Nephron (organoid): ENCODE measurements at regions not wholly inside any gene's neighbourhood (a gene's known extent, or its start where the extent isn't known, plus 50 kb on each side); places are given as distances from the start of the nearest gene placed in this dataset.
A peak's percentile ranks its signal among the peaks of the same experiment; 100 is the strongest.

Experiments used
- H3K27ac Mint-ChIP-seq, 3 experiments: 2 replicates each; pipeline ENCODE4 v1.8.0; 2020; ENCODE audit warnings: mixed read lengths in 3 of 3, mild to moderate bottlenecking in 2 of 3, moderate library complexity in 1 of 3
- H3K27me3 Mint-ChIP-seq: 2 replicates; pipeline ENCODE4 v1.8.0; 2021; ENCODE audit warnings: low read depth, mild to moderate bottlenecking, moderate library complexity, mixed read lengths
- H3K36me3 Mint-ChIP-seq: 2 replicates; pipeline ENCODE4 v1.8.0; 2020; ENCODE audit warnings: low read depth, mixed read lengths
- H3K4me1 Mint-ChIP-seq: 2 replicates; pipeline ENCODE4 v1.8.0; 2020; ENCODE audit warnings: mixed read lengths
- H3K4me3 Mint-ChIP-seq, 3 experiments: 2 replicates each; pipeline ENCODE4 v1.8.0; 2020; ENCODE audit warnings: mild to moderate bottlenecking in 3 of 3, mixed read lengths in 3 of 3, moderate library complexity in 2 of 3
- H3K9me3 Mint-ChIP-seq: 2 replicates; pipeline ENCODE4 v1.8.0; 2020; ENCODE audit warnings: mixed read lengths
- CTCF ChIP-seq, 3 experiments: fragments of 200-600 bp; sonication (generic); IDR thresholded peaks; one replicate each; pipeline ENCODE4 v1.5.0; 2021; ENCODE audit warnings: antibody characterized with exemption in 3 of 3; ENCODE audit not compliant: unreplicated experiment in 3 of 3

GRCh38 chr14:40713387-40713786, 893.3 kb upstream of the LRFN5 start:
- Mint-ChIP-seq H3K9me3 (peaks cover 35% of the 10 kb centered on the region), H3K4me3 (no peak overlapping the region)

GRCh38 chr14:40697231-40697630, 909.4 kb upstream of the LRFN5 start:
- H3K27ac Mint-ChIP-seq: peak overlapping the region in 1 of 3 experiments; percentile 26

More at GRCh38 chr14:40713387-40713786, 893.3 kb upstream of the LRFN5 start:
- TF ChIP-seq CTCF (IDR thresholded peaks at IDR 0.05; ENCODE audit: unreplicated experiment in 3 of 3): no peak
- Mint-ChIP-seq H3K36me3 (no peaks in the 10 kb centered on the region), H3K27ac (no peak overlapping the region), H3K4me1 (no peaks in the 10 kb centered on the region), H3K27me3 (no peaks in the 10 kb centered on the region)

GRCh38 chr14:40694023-40694422, 912.7 kb upstream of the LRFN5 start:
- Mint-ChIP-seq H3K36me3 (no peaks in the 10 kb centered on the region), H3K4me1 (no peaks in the 10 kb centered on the region), H3K4me3 (no peak overlapping the region), H3K27ac (no peak overlapping the region), H3K9me3 (no peaks in the 10 kb centered on the region), H3K27me3 (no peaks in the 10 kb centered on the region)
- no peak for TF ChIP-seq CTCF (IDR thresholded peaks at IDR 0.05; ENCODE audit: unreplicated experiment in 3 of 3)

More at GRCh38 chr14:40697231-40697630, 909.4 kb upstream of the LRFN5 start:
- TF ChIP-seq CTCF (IDR thresholded peaks at IDR 0.05; ENCODE audit: unreplicated experiment in 3 of 3): no peak
- no peaks in the 10 kb centered on the region for H3K4me1 Mint-ChIP-seq
- H3K9me3 Mint-ChIP-seq: no peaks in the 10 kb centered on the region
- H3K36me3 Mint-ChIP-seq: no peaks in the 10 kb centered on the region
- no peak overlapping the region for H3K4me3 Mint-ChIP-seq
- H3K27me3 Mint-ChIP-seq: no peaks in the 10 kb centered on the region

- no peaks in the 10 kb centered on the region for H3K36me3 Mint-ChIP-seq
- no peaks in the 10 kb centered on the region for H3K9me3 Mint-ChIP-seq
- no peak overlapping the region for H3K27ac Mint-ChIP-seq
- no peaks in the 10 kb centered on the region for H3K27me3 Mint-ChIP-seq
- no peaks in the 10 kb centered on the region for H3K4me1 Mint-ChIP-seq
- TF ChIP-seq CTCF (IDR thresholded peaks at IDR 0.05; ENCODE audit: unreplicated experiment in 3 of 3): no peak
- no peak overlapping the region for H3K4me3 Mint-ChIP-seq
Observed at GRCh38 chr14:40691066-40691465, 915.6 kb upstream of the LRFN5 start.

GRCh38 chr14:40685764-40686163, 920.9 kb upstream of the LRFN5 start:
- no peak overlapping the region for H3K27ac Mint-ChIP-seq

More at GRCh38 chr14:40685764-40686163, 920.9 kb upstream of the LRFN5 start:
- no peak for TF ChIP-seq CTCF (IDR thresholded peaks at IDR 0.05; ENCODE audit: unreplicated experiment in 3 of 3)
- H3K4me3 Mint-ChIP-seq: no peak overlapping the region
- H3K9me3 Mint-ChIP-seq: no peaks in the 10 kb centered on the region
- H3K36me3 Mint-ChIP-seq: no peaks in the 10 kb centered on the region
- H3K4me1 Mint-ChIP-seq: no peaks in the 10 kb centered on the region
- H3K27me3 Mint-ChIP-seq: no peaks in the 10 kb centered on the region
